Activated CD8-positive, alpha-beta T cell treated with anti-CD3 and anti-CD28 coated beads for 36 hours (primary cell): ENCODE measurements at regions not wholly inside any gene's neighbourhood (a gene's known extent, or its start where the extent isn't known, plus 50 kb on each side); places are given as distances from the start of the nearest gene placed in this dataset.

Source experiments
- ATAC-seq: fragments of 200-7000 bp; cut with Tn5 transposase; one replicate; pipeline ENCODE4 v1.10.0; 2021; ENCODE audit warnings: mild to moderate bottlenecking, moderate library complexity
- CTCF ChIA-PET: fragments of 350-600 bp; sonication (Branson Sonifier 250); formaldehyde crosslinking; loops from one replicate; lab custom pipeline; 2021; ENCODE audit warnings: antibody characterized with exemption; lab: Charles Lee
- POLR2A ChIA-PET: fragments of 350-600 bp; sonication (Branson Sonifier 250); formaldehyde crosslinking; loops from one replicate; lab custom pipeline; 2021; ENCODE audit warnings: antibody characterized with exemption; lab: Charles Lee
- DNase-seq: peaks from one replicate; pipeline ENCODE4 v3.0.0-alpha.2; 2020
- H3K27ac Mint-ChIP-seq: one replicate; pipeline ENCODE4 v1.8.0; 2021; ENCODE audit warnings: mild to moderate bottlenecking, mixed read lengths
- H3K27me3 Mint-ChIP-seq: one replicate; pipeline ENCODE4 v1.8.0; 2021; ENCODE audit warnings: mixed read lengths
- H3K36me3 Mint-ChIP-seq: one replicate; pipeline ENCODE4 v1.8.0; 2021; ENCODE audit warnings: low read depth, mixed read lengths
- H3K4me1 Mint-ChIP-seq: one replicate; pipeline ENCODE4 v1.8.0; 2021; ENCODE audit warnings: low read depth, mixed read lengths
- H3K4me3 Mint-ChIP-seq: one replicate; pipeline ENCODE4 v1.8.0; 2021; ENCODE audit warnings: mild to moderate bottlenecking, moderate library complexity, mixed read lengths
- H3K9me3 Mint-ChIP-seq: one replicate; pipeline ENCODE4 v1.8.0; 2021; ENCODE audit warnings: mixed read lengths
- intact Hi-C: fragments of 100-400 bp; cut with micrococcal nuclease; formaldehyde crosslinking; loops from one replicate; pipeline ENCODE4 v1.10.0; 2022
- TF ChIP-seq, protein P1 (sequence below): fragments of 200-600 bp; IDR thresholded peaks from one replicate; pipeline ENCODE4 v1.8.0; 2022; ENCODE audit warnings: antibody characterized with exemption, mild to moderate bottlenecking

- H3K9me3 Mint-ChIP-seq = no peaks in the 10 kb centered on the region
- intact Hi-C loops = no loop called here
- no peak for ATAC-seq
- H3K4me1 Mint-ChIP-seq = no peaks in the 10 kb centered on the region
- H3K36me3 Mint-ChIP-seq = no peaks in the 10 kb centered on the region
- TF ChIP-seq, protein P1, sequence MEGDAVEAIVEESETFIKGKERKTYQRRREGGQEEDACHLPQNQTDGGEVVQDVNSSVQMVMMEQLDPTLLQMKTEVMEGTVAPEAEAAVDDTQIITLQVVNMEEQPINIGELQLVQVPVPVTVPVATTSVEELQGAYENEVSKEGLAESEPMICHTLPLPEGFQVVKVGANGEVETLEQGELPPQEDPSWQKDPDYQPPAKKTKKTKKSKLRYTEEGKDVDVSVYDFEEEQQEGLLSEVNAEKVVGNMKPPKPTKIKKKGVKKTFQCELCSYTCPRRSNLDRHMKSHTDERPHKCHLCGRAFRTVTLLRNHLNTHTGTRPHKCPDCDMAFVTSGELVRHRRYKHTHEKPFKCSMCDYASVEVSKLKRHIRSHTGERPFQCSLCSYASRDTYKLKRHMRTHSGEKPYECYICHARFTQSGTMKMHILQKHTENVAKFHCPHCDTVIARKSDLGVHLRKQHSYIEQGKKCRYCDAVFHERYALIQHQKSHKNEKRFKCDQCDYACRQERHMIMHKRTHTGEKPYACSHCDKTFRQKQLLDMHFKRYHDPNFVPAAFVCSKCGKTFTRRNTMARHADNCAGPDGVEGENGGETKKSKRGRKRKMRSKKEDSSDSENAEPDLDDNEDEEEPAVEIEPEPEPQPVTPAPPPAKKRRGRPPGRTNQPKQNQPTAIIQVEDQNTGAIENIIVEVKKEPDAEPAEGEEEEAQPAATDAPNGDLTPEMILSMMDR = no peak
- peaks cover 4% of the 10 kb centered on the region for H3K27me3 Mint-ChIP-seq
- no peak overlapping the region for H3K4me3 Mint-ChIP-seq
- no peak for DNase-seq
- CTCF ChIA-PET = no interaction called here
- H3K27ac Mint-ChIP-seq = no peak overlapping the region
- POLR2A ChIA-PET = no interaction called here
Observed at GRCh38 chr6:1461736-1462135, 72.4 kb downstream of the FOXF2 start.

- ATAC-seq (no peak), DNase-seq (no peak)
- Mint-ChIP-seq H3K36me3 (no peaks in the 10 kb centered on the region), H3K9me3 (no peaks in the 10 kb centered on the region), H3K27me3 (peaks cover 4% of the 10 kb centered on the region), H3K4me1 (no peaks in the 10 kb centered on the region), H3K4me3 (no peak overlapping the region), H3K27ac (no peak overlapping the region)
- intact Hi-C loops = no loop called here
- TF ChIP-seq, protein P1 = no peak
- CTCF ChIA-PET = no interaction called here
- POLR2A ChIA-PET = interaction anchor here (0.7 kb wide), 1 partner anchor 963 kb away, joined by 3 read pairs; no protein-coding TSS in a partner anchor
Observed at GRCh38 chr6:1463275-1463674, 73.9 kb downstream of the FOXF2 start.

DNA sequence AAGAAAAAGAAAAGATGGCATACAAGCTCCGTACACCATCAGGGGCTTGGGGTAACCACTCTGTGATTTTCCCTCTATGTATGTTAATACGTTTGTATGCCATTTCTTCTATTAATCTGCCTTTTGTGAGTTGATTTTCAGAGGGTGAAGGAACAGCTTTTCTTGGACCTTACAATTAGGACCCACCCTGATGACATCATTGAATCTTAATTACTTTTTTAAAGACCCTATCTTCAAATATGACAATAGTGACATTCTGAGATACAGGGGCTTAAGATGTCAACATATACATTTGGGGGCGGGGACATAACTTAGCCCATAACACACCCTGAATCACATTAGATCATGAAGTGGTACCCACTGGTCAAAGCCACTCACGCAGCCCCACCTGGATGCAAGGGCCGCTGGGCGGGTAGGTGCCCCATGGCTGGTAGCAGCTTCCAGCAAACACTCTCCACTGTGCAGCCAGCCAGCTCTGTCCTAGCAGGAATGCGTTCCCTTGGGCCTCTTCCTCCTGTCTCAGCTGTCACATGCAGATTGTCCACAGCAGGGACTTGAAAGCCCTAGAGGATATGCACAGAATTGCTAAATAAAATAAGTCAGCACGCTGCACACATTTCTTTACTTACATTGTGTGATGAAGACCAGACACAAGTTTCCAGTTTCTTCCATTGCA is 74.5 kb downstream of the FOXF2 start:
- H3K27me3 Mint-ChIP-seq = peaks cover 4% of the 10 kb centered on the region

GRCh38 chr6:1464781-1465370 is 75.5 kb downstream of the FOXF2 start:
- no peak overlapping the region for H3K27ac Mint-ChIP-seq
- intact Hi-C loops = no loop called here
- CTCF ChIA-PET = no interaction called here
- no peaks in the 10 kb centered on the region for H3K9me3 Mint-ChIP-seq
- no peak for DNase-seq
- H3K27me3 Mint-ChIP-seq = peaks cover 6% of the 10 kb centered on the region
- ATAC-seq = no peak
- H3K36me3 Mint-ChIP-seq = no peaks in the 10 kb centered on the region
- TF ChIP-seq, protein P1 = no peak
- no peak overlapping the region for H3K4me3 Mint-ChIP-seq
- no peaks in the 10 kb centered on the region for H3K4me1 Mint-ChIP-seq
- POLR2A ChIA-PET = no interaction called here

More for the DNA sequence above, 74.5 kb downstream of the FOXF2 start:
- POLR2A ChIA-PET = no interaction called here
- Mint-ChIP-seq H3K4me1 (no peaks in the 10 kb centered on the region), H3K4me3 (no peak overlapping the region), H3K27ac (no peak overlapping the region), H3K9me3 (no peaks in the 10 kb centered on the region), H3K36me3 (no peaks in the 10 kb centered on the region)
- TF ChIP-seq, protein P1 = no peak
- DNase-seq (no peak), ATAC-seq (no peak)
- intact Hi-C loops = no loop called here
- CTCF ChIA-PET = no interaction called here

DNA sequence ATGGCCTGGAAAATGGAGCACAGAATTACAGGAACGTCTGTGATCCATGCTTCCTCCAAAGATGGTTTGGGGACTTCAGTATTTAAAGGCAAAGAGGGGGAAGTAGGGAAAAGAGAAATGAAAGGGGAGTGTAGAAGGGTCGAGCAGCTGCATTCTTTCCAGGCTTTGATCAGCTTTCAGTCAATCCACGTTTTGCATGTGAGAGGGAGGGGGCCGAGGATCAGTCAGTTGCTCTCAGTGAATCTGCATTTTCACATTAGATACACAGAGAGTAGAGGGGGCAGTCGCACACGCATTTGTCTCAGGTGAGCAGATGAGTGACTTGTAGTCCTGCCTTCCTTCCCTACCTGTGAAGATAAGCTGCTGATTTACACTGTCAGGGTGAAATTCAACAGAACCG is 78.8 kb downstream of the FOXF2 start:
- Mint-ChIP-seq H3K9me3 (no peaks in the 10 kb centered on the region), H3K4me3 (no peak overlapping the region), H3K4me1 (peaks cover 4% of the 10 kb centered on the region), H3K36me3 (no peaks in the 10 kb centered on the region), H3K27me3 (peaks cover 12% of the 10 kb centered on the region), H3K27ac (no peak overlapping the region)
- intact Hi-C loops = no loop called here
- no peak for ATAC-seq
- DNase-seq = no peak
- TF ChIP-seq, protein P1 = no peak
- ChIA-PET CTCF (no interaction called here), POLR2A (no interaction called here)
